NB4 (cell line): ENCODE measurements at regions not wholly inside any gene's neighbourhood (a gene's known extent, or its start where the extent isn't known, plus 50 kb on each side); places are given as distances from the start of the nearest gene placed in this dataset.

Experiments used
- DNase-seq: peaks from one replicate; pipeline ENCODE4 v3.0.0; 2010; ENCODE audit warnings: low read depth
- H3K4me3 ChIP-seq: one replicate; pipeline ENCODE4 v1.5.1; 2011; ENCODE audit warnings: mild to moderate bottlenecking, low read depth, low read length, moderate library complexity
- CTCF ChIP-seq: IDR thresholded peaks from one replicate; pipeline ENCODE4 v1.5.1; 2012; ENCODE audit warnings: low read depth, low read length
- MAX ChIP-seq: IDR thresholded peaks from 2 replicates; pipeline ENCODE4 v1.6.1; 2011; ENCODE audit warnings: low read depth, low read length
- MYC ChIP-seq: IDR thresholded peaks from 2 replicates; pipeline ENCODE4 v1.6.1; 2011; ENCODE audit warnings: low read depth, low read length
- POLR2A ChIP-seq: IDR thresholded peaks from 2 replicates; pipeline ENCODE4 v1.6.1; 2011; ENCODE audit warnings: mild to moderate bottlenecking; ENCODE audit not compliant: insufficient read length; ENCODE audit errors: extremely low read depth

DNA sequence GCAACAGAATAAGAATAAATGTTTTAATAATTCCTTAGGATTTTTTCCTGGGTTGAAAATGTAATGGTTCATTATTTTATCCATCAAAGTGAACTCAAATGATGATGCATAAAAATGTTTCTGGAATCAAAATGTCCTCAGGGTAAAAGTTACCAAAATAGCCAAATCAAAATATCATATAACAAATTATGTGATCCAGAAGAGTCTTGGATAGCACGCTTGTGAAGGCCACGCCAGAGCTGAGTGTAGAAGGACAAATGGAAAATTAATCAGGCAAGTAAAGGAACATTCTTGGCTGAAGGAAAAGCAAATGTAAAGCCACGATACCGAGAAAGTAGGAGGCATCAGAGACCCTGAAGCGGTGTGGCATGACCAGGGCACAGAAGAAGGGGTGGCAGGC is 169.2 kb downstream of the CAPZA3 start:
- no peak overlapping the region for H3K4me3 ChIP-seq
- TF ChIP-seq CTCF (no peak), MAX (no peak), POLR2A (no peak), MYC (no peak)
- no peak for DNase-seq

DNA sequence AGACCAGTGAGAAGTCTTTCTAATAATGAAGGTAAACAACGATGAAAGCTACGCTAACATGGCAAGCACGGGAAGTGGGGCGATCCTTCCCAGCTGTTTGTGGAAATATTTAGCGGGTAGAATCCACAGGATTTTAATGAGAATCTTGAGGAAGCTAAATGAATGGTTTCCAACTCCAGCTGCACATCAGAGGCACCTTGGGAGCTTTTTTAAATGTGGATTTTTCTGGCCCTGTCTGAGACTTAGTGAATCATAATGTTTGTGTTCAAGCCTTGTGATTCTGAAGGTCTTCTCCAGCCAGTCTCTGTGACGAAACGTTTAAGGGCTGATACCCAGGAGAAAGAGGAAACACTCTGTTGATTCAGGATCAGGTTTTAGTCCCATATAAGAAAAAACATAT is 169.8 kb downstream of the CAPZA3 start:
- no peak overlapping the region for H3K4me3 ChIP-seq
- TF ChIP-seq CTCF (no peak), MYC (no peak), MAX (no peak), POLR2A (no peak)
- DNase-seq, result no peak

- no peak for TF ChIP-seq CTCF
- no peak for TF ChIP-seq MAX
- no peak for DNase-seq
- H3K4me3 ChIP-seq, result no peak overlapping the region
These were observed 170.3 kb downstream of the CAPZA3 start for GRCh38 chr12:18908191-18908590.

DNA sequence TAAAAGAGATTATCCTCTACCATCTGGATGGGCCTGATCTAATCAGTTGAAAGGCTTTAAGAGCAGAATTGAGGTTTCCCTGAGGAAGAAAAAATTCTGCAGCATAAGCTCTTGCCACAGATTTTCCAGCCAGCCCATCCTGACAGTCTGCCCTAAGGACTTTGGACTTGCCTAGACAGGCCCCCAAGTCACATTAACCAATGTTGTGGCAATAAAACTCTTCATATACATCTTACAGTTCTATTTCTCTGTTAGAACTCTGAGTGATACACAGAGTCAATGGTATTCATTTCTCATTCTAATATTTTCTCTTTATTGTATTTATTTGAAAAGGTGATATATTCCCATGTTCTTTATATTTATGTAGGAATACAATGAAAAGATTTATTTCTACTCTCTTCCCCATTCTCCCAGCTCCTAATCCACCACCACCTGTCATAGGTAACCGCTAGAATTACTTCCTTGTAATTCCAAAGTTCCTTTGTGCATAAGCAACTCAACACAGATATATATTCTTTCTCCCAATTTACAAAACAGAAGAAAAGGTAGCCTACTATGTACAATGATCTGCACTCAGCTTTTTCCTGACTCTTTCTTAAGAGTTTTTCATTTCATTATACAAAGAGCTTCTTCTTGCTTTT is 182.1 kb downstream of the CAPZA3 start:
- DNase-seq, result no peak
- H3K4me3 ChIP-seq, result no peak overlapping the region
- no peak for TF ChIP-seq POLR2A

- TF ChIP-seq MYC (no peak), CTCF (no peak), MAX (no peak), POLR2A (no peak)
- no peak for DNase-seq
These were observed 184.9 kb downstream of the CAPZA3 start for GRCh38 chr12:18922851-18923250.

GRCh38 chr12:18923721-18924120 is 185.8 kb downstream of the CAPZA3 start:
- no peak overlapping the region for H3K4me3 ChIP-seq
- TF ChIP-seq CTCF (no peak), POLR2A (no peak), MAX (no peak), MYC (no peak)
- no peak for DNase-seq

More at GRCh38 chr12:18922851-18923250, 184.9 kb downstream of the CAPZA3 start:
- H3K4me3 ChIP-seq, result no peak overlapping the region
